Nephron (organoid): ENCODE measurements at regions not wholly inside any gene's neighbourhood (a gene's known extent, or its start where the extent isn't known, plus 50 kb on each side); places are given as distances from the start of the nearest gene placed in this dataset.

Experiments used
- H3K27ac Mint-ChIP-seq, 3 experiments: 2 replicates each; pipeline ENCODE4 v1.8.0; 2020; ENCODE audit warnings: mixed read lengths in 3 of 3, mild to moderate bottlenecking in 2 of 3, moderate library complexity in 1 of 3
- H3K27me3 Mint-ChIP-seq: 2 replicates; pipeline ENCODE4 v1.8.0; 2021; ENCODE audit warnings: low read depth, mild to moderate bottlenecking, moderate library complexity, mixed read lengths
- H3K36me3 Mint-ChIP-seq: 2 replicates; pipeline ENCODE4 v1.8.0; 2020; ENCODE audit warnings: low read depth, mixed read lengths
- H3K4me1 Mint-ChIP-seq: 2 replicates; pipeline ENCODE4 v1.8.0; 2020; ENCODE audit warnings: mixed read lengths
- H3K4me3 Mint-ChIP-seq, 3 experiments: 2 replicates each; pipeline ENCODE4 v1.8.0; 2020; ENCODE audit warnings: mild to moderate bottlenecking in 3 of 3, mixed read lengths in 3 of 3, moderate library complexity in 2 of 3
- H3K9me3 Mint-ChIP-seq: 2 replicates; pipeline ENCODE4 v1.8.0; 2020; ENCODE audit warnings: mixed read lengths
- TF ChIP-seq, protein P1 (sequence below), 3 experiments: fragments of 200-600 bp; sonication (generic); IDR thresholded peaks; one replicate each; pipeline ENCODE4 v1.5.0; 2021; ENCODE audit warnings: antibody characterized with exemption in 3 of 3; ENCODE audit not compliant: unreplicated experiment in 3 of 3

GRCh38 chr5:51977014-51977413 lies 593.8 kb downstream of the ISL1 start:
- TF ChIP-seq, protein P1, sequence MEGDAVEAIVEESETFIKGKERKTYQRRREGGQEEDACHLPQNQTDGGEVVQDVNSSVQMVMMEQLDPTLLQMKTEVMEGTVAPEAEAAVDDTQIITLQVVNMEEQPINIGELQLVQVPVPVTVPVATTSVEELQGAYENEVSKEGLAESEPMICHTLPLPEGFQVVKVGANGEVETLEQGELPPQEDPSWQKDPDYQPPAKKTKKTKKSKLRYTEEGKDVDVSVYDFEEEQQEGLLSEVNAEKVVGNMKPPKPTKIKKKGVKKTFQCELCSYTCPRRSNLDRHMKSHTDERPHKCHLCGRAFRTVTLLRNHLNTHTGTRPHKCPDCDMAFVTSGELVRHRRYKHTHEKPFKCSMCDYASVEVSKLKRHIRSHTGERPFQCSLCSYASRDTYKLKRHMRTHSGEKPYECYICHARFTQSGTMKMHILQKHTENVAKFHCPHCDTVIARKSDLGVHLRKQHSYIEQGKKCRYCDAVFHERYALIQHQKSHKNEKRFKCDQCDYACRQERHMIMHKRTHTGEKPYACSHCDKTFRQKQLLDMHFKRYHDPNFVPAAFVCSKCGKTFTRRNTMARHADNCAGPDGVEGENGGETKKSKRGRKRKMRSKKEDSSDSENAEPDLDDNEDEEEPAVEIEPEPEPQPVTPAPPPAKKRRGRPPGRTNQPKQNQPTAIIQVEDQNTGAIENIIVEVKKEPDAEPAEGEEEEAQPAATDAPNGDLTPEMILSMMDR (IDR thresholded peaks at IDR 0.05; ENCODE audit: unreplicated experiment in 3 of 3): no peak
- no peaks in the 10 kb centered on the region for H3K4me1 Mint-ChIP-seq
- H3K27ac Mint-ChIP-seq: no peak overlapping the region
- no peaks in the 10 kb centered on the region for H3K36me3 Mint-ChIP-seq
- no peak overlapping the region for H3K4me3 Mint-ChIP-seq
- H3K27me3 Mint-ChIP-seq: no peaks in the 10 kb centered on the region
- H3K9me3 Mint-ChIP-seq: no peaks in the 10 kb centered on the region

DNA sequence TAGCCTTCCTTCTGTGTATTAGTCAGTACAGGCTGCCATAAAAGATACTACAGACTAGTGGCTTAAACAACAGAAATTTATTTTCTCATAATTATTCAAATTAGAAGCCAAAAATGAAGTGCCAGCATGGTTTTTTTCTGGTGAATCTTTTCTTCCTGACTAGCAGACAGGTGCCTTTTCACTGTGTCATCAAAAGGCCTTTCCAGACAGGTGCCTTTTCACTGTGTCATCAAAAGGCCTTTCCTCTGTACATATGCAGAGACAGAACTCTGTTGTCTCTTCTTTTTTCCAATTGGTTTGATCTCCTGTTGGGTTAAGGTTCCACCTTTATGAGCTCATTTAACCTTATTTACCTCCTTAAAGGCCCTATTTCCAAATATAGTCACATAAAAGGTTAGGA lies 599.9 kb downstream of the ISL1 start:
- no peaks in the 10 kb centered on the region for H3K27me3 Mint-ChIP-seq

GRCh38 chr5:51986733-51987132 lies 603.5 kb downstream of the ISL1 start:
- Mint-ChIP-seq H3K4me3 (no peak overlapping the region), H3K4me1 (no peaks in the 10 kb centered on the region), H3K27me3 (no peaks in the 10 kb centered on the region), H3K9me3 (no peaks in the 10 kb centered on the region), H3K36me3 (no peaks in the 10 kb centered on the region), H3K27ac (no peak overlapping the region)
- TF ChIP-seq, protein P1 (IDR thresholded peaks at IDR 0.05; ENCODE audit: unreplicated experiment in 3 of 3): no peak

More for the DNA sequence above, 599.9 kb downstream of the ISL1 start:
- H3K4me1 Mint-ChIP-seq: no peaks in the 10 kb centered on the region
- TF ChIP-seq, protein P1 (IDR thresholded peaks at IDR 0.05; ENCODE audit: unreplicated experiment in 3 of 3): no peak
- H3K27ac Mint-ChIP-seq: no peak overlapping the region
- no peaks in the 10 kb centered on the region for H3K36me3 Mint-ChIP-seq
- no peaks in the 10 kb centered on the region for H3K9me3 Mint-ChIP-seq
- no peak overlapping the region for H3K4me3 Mint-ChIP-seq

DNA sequence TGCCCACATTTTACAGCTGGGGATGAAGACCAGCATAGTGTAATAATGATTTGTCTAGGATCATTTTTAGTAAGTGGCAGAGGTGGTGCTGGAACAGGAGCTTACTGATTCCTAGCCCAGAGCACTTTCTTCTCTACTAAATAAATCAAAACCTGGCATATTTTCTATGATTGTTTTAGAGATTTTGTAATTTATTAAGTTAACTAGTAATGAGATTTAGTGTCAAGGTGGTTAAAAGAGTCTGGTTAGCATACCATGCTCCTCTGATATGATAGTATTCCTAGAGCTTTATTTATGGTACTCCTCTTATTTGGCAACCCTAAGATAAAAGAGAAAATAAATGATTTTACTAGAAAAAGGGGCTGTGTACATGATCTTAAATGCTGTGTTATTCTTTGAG lies 604.0 kb downstream of the ISL1 start:
- H3K9me3 Mint-ChIP-seq: no peaks in the 10 kb centered on the region
- TF ChIP-seq, protein P1 (IDR thresholded peaks at IDR 0.05; ENCODE audit: unreplicated experiment in 3 of 3): no peak
- H3K27me3 Mint-ChIP-seq: no peaks in the 10 kb centered on the region
- no peak overlapping the region for H3K4me3 Mint-ChIP-seq
- H3K36me3 Mint-ChIP-seq: no peaks in the 10 kb centered on the region
- H3K4me1 Mint-ChIP-seq: no peaks in the 10 kb centered on the region
- no peak overlapping the region for H3K27ac Mint-ChIP-seq

GRCh38 chr5:51987669-51988209 lies 604.5 kb downstream of the ISL1 start:
- H3K4me1 Mint-ChIP-seq: no peaks in the 10 kb centered on the region
- no peaks in the 10 kb centered on the region for H3K27me3 Mint-ChIP-seq
- H3K36me3 Mint-ChIP-seq: no peaks in the 10 kb centered on the region
- H3K27ac Mint-ChIP-seq: no peak overlapping the region
- no peaks in the 10 kb centered on the region for H3K9me3 Mint-ChIP-seq
- TF ChIP-seq, protein P1 (IDR thresholded peaks at IDR 0.05; ENCODE audit: unreplicated experiment in 3 of 3): no peak
- no peak overlapping the region for H3K4me3 Mint-ChIP-seq

DNA sequence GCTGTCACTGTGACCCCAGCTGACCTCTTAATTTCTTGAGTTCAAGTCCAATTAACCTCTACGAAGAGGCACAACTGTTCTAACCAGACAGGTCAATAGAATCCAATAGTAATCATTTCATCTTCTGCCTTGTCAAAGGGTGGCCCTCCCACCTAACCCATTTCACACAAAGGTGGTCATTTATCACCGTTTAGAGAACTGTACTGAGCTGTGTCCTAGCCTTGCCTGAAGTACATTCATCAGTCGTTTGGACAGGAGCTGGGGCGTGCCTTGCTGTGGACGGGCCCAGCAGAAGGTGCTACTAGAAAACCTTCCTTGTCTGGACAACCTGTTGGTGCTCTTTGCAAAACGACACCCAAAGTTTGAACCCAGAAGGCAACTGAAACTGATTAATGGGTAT lies 605.4 kb downstream of the ISL1 start:
- H3K27ac Mint-ChIP-seq: no peak overlapping the region
- no peaks in the 10 kb centered on the region for H3K36me3 Mint-ChIP-seq
- no peak overlapping the region for H3K4me3 Mint-ChIP-seq
- H3K9me3 Mint-ChIP-seq: no peaks in the 10 kb centered on the region
- no peaks in the 10 kb centered on the region for H3K27me3 Mint-ChIP-seq
- TF ChIP-seq, protein P1 (IDR thresholded peaks at IDR 0.05; ENCODE audit: unreplicated experiment in 3 of 3): no peak
- no peaks in the 10 kb centered on the region for H3K4me1 Mint-ChIP-seq
